Posterior cingulate gyrus (tissue), 11 donors: ENCODE measurements at regions not wholly inside any gene's neighbourhood (a gene's known extent, or its start where the extent isn't known, plus 50 kb on each side); places are given as distances from the start of the nearest gene placed in this dataset.
A peak's percentile ranks its signal among the peaks of the same experiment; 100 is the strongest.
"Not testable (repeated sequence)": the region's sequence is repeated elsewhere in the genome, so short reads cannot be mapped to it uniquely, and the experiment has no call there.

ENCODE experiments used
- DNase-seq, 10 donors: peaks; one replicate each; pipeline versions ENCODE4 v3.0.0 to v3.0.0-alpha.2; 2020 to 2021; ENCODE audit warnings: mixed read lengths in 3 of 10
- intact Hi-C: fragments of 100-400 bp; cut with DNase I; formaldehyde crosslinking; loops from one replicate; pipeline ENCODE4 v1.15.1; 2023

GRCh38 chr16:55014022-55014421, 83.4 kb downstream of the IRX5 start:
- no peak for DNase-seq
- intact Hi-C loops, result no loop called here

- intact Hi-C loops, result no loop called here
Measured at GRCh38 chr16:55015181-55015913, 84.7 kb downstream of the IRX5 start.

GRCh38 chr16:55016515-55016914, 85.8 kb downstream of the IRX5 start:
- DNase-seq, result no peak
- intact Hi-C loops, result no loop called here

More at GRCh38 chr16:55015181-55015913, 84.7 kb downstream of the IRX5 start:
- DNase-seq, result no peak

GRCh38 chr16:55017321-55017720, 86.7 kb downstream of the IRX5 start:
- DNase-seq, result no peak
- intact Hi-C loops, result no loop called here

- no peak for DNase-seq
- intact Hi-C loops, result no loop called here
Measured at GRCh38 chr16:55018881-55019280, 88.2 kb downstream of the IRX5 start.

GRCh38 chr16:55019419-55020131, 88.9 kb downstream of the IRX5 start:
- intact Hi-C loops, result no loop called here
- DNase-seq, result no peak

GRCh38 chr16:55021595-55022475, 91.2 kb downstream of the IRX5 start:
- DNase-seq, result no peak

GRCh38 chr16:55027260-55027659, 96.6 kb downstream of the IRX5 start:
- DNase-seq, intact Hi-C loops: not testable (repeated sequence)

More at GRCh38 chr16:55021595-55022475, 91.2 kb downstream of the IRX5 start:
- intact Hi-C loops, result no loop called here

- no peak for DNase-seq
- intact Hi-C loops, result no loop called here
Measured at GRCh38 chr16:55029509-55029908, 98.8 kb downstream of the IRX5 start.

- intact Hi-C loops, result no loop called here
- DNase-seq, result no peak
Measured at GRCh38 chr16:55030944-55031343, 100.3 kb downstream of the IRX5 start.

- intact Hi-C loops, result no loop called here
- DNase-seq, result no peak
Measured at GRCh38 chr16:55031481-55031880, 100.8 kb downstream of the IRX5 start.

GRCh38 chr16:55033225-55034156, 102.8 kb downstream of the IRX5 start:
- intact Hi-C loops, result no loop called here

GRCh38 chr16:55035029-55035428, 104.4 kb downstream of the IRX5 start:
- intact Hi-C loops, result no loop called here
- peak in 1 of 10 donors; percentile 23 for DNase-seq

More at GRCh38 chr16:55033225-55034156, 102.8 kb downstream of the IRX5 start:
- no peak for DNase-seq

GRCh38 chr16:55035956-55036355, 105.3 kb downstream of the IRX5 start:
- intact Hi-C loops, result no loop called here
- no peak for DNase-seq

GRCh38 chr16:55036371-55036821, 105.7 kb downstream of the IRX5 start:
- no peak for DNase-seq
- intact Hi-C loops, result no loop called here

- intact Hi-C loops, result no loop called here
- DNase-seq, result no peak
Measured at GRCh38 chr16:55037046-55037445, 106.4 kb downstream of the IRX5 start.

GRCh38 chr16:55037966-55038365, 107.3 kb downstream of the IRX5 start:
- no peak for DNase-seq
- intact Hi-C loops, result no loop called here

GRCh38 chr16:55039042-55039441, 108.4 kb downstream of the IRX5 start:
- intact Hi-C loops, result no loop called here
- no peak for DNase-seq

GRCh38 chr16:55039511-55039910, 108.8 kb downstream of the IRX5 start:
- intact Hi-C loops, result no loop called here
- no peak for DNase-seq

- DNase-seq, result no peak
- intact Hi-C loops, result no loop called here
Measured at GRCh38 chr16:55039931-55040330, 109.3 kb downstream of the IRX5 start.
